ENCODE measurements at regions not wholly inside any gene's neighbourhood (a gene's known extent, or its start where the extent isn't known, plus 50 kb on each side); places are given as distances from the start of the nearest gene placed in this dataset.

DNA sequence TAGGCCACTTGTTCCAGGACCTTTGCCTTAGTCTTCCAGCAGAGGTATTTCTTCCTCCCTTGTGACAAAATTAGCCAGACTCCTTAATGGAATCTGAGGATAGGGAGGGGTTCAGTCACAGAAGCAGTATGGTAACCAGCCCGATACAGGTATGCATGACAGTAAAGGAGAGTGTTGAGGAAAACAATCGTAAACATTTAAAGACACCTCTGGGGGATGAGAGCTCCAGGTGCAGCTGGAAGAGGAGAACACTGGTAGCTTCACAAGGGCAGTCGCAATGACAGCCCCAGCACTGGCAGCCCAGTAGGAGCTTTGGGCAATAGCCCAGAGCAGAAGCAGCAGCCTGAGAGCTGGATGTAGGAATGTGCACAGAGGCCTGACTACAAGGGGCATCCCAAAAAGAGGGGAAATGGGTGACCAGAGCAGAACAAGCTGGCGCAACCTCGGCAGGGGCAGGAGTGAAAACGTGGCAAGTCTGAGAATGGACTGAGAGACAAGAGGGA lies 344.9 kb upstream of the JAG1 start:
- ChIA-PET CTCF (no interaction called here), POLR2A (no interaction called here)

DNA sequence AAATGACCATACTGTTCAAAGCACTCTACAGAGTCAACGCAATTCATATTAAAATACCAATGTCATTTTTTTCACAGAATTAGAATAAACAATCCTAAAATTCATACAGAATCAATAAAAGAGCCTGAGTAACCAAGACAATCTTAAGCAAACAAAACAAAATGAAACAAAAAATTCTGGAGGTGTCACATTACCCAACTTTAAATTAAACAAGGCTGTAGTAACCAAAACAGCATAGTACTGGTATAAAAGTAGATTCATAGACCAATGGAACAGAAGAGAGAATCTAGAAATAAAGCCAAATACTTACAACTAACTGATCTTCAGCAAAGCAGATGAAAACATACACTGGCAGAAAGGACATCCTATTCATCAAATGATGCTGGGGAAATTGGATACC lies 346.9 kb upstream of the JAG1 start:
- CTCF ChIA-PET, result no interaction called here
- POLR2A ChIA-PET, result no interaction called here

DNA sequence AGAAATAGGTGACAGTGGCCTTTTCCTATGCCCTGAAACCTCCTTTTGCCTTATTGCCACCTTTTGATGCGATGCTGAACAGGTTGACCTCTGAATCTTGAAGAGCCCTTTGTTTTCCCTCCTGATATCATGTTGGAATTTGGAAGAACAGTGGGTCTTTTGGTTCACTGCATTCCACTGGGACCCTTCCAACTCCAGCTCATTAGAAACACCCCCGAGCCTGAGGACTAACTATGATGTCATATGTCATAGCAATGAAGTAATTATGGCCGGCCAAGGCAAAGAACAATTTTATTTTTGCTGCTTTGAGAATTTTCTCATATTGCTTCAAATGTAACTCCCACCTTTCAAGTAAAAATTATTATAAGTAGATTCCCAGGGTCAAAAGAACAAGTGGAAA lies 353.4 kb upstream of the JAG1 start:
- CTCF ChIA-PET, result no interaction called here
- POLR2A ChIA-PET, result no interaction called here

DNA sequence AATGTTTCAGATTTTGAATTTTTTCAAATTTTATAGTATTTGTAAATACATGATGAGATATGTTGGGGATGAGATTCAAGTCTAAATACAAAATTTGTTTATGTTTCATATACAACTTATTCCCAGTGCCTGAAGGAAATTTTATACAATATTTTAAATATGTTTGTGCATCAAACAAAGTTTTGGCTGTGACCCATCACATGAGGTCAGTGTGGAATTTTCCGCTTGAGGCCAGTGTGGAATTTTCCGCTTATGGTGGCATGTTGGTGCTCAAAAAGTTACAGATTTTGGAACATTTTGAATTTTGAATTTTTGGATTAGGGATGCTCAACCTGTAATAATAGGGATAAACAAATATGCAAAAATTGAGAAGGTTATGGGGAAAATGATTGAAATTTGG lies 356.6 kb upstream of the JAG1 start:
- ChIA-PET CTCF (no interaction called here), POLR2A (no interaction called here)

DNA sequence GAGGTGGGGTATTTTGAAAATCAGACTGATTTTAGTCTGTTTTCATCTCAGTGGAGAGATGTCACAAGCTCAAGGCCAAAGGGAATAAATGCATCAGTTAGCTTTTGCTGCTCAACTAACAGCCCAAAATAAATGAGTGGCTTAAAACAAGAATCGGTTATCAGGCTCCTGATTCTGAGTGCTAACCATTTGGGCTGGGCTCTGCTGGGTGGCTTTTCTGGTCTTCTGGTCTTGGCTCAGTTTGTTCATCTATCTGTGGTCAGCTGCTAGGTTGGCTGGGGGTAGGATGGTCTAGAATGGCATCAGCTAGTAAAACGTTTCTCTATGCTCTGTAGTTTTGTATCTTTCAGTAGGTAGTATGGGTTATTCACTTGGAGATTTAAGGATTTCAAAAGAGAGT lies 357.5 kb upstream of the JAG1 start:
- POLR2A ChIA-PET, result no interaction called here

DNA sequence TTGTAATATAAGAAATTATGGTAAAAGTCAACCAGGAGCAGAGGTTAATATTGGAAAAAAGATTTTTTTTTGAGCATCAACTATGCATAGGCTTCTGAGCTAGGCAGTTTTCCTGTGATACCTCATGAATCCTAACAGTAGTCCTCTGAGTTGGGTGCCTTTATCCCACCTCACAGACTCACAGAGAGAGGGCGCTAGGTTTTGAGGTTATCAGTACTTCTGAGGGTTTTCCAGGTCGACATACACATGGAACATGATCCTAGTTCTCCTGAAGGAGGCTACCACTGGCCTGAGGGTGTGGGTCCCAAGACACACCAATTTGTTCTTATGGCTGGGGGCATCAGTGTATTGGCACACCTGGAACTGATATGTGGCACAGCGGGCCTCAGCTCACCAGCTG lies 358.8 kb upstream of the JAG1 start:
- CTCF ChIA-PET, result no interaction called here
- POLR2A ChIA-PET, result no interaction called here

More for the DNA sequence above, 357.5 kb upstream of the JAG1 start:
- CTCF ChIA-PET, result no interaction called here

DNA sequence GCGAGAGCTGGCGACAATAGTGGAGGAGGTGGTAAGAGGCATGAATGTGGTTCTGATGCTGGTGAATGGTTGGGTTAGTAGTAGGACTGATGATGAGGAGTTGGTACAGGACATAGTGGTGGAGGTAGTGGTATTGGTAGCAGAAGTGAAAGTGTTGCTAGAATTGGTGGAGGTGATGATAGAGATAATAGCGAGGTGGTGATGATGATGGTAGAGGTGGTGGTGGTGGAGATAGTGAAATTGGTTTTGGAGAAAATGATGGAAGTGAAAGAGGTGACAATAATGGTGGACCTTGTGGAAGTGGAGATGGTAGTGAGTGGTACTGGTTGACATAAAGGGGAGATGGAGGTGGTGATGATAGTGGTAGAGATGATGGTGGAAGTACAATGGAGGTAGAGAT lies 360.2 kb upstream of the JAG1 start:
- CTCF ChIA-PET, result no interaction called here
- POLR2A ChIA-PET, result no interaction called here

DNA sequence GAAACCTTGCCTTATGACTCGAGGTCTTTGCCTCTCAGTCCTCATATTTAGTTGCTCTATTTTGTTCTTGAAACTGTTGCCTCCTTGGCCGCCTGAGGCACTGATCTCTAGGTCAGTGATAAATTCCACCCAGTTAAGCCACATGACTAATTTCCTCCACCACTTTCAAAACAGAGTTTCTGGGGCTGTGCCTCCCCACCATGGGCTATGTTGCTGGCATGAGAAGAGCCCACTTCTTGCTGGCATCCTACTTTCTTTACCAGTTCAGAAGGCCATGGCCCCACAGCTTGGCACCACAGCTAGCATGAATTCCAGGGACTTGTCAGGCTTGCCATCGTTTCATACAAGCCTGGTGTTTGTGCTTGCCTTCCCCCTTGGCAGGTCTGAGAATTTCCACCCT lies 361.4 kb upstream of the JAG1 start:
- ChIA-PET CTCF (no interaction called here), POLR2A (no interaction called here)

DNA sequence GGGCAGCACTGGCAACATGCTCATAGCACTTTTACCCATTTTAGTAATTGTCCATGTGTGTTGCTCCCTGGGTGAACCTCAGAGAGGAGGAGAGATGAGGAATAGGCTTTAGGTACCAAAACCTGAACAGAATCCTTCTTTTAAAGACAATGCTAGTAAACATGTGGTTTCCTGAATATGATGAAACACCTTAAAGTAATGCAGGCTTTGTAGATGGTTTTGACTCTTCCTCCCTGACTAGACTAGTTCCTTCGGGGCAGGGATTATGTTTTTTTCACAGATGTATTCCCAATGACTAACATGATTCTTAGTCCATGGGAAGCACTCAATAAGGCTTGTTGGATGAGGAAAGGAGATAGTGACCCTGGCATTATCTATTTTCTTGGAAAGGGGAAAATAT lies 367.6 kb upstream of the JAG1 start:
- ChIA-PET CTCF (no interaction called here), POLR2A (no interaction called here)

DNA sequence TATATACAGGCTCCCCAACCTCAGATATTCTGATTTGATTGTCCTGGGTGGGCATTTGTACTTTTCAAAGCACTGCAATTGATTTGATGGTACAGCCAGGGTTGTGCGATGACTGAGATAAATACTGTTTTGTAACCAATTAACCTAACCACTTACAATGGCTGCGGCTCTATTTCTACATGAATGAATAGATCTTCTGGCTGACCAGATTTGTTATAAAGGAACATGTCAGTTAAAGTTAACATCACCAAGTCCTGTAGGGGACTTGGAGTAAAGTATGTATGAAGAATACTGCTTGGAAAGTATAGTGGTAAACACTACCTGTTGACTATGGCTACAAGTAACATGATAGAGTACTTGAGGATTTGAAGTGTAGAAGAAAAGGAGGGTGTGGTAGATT lies 369.2 kb upstream of the JAG1 start:
- POLR2A ChIA-PET, result no interaction called here
- CTCF ChIA-PET, result no interaction called here

DNA sequence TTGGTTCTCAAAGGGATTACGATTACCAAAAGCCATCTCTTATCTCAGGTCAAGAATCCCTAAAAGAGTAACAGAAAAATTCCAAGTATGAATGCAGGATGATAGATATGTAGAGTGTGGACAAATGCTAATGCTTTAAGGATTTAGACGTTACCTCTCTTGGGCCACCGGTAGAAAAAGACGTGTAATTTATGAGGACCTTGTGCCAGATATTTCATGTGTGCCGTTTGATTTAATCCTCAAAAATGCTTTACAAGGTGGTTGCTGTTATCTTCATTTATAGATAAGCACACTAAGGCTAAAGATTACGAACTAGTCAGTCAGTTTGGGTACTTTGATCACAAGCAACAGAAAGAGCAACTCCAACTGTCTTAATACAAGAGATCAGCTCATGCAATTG lies 370.8 kb upstream of the JAG1 start:
- POLR2A ChIA-PET, result no interaction called here
- CTCF ChIA-PET, result no interaction called here

DNA sequence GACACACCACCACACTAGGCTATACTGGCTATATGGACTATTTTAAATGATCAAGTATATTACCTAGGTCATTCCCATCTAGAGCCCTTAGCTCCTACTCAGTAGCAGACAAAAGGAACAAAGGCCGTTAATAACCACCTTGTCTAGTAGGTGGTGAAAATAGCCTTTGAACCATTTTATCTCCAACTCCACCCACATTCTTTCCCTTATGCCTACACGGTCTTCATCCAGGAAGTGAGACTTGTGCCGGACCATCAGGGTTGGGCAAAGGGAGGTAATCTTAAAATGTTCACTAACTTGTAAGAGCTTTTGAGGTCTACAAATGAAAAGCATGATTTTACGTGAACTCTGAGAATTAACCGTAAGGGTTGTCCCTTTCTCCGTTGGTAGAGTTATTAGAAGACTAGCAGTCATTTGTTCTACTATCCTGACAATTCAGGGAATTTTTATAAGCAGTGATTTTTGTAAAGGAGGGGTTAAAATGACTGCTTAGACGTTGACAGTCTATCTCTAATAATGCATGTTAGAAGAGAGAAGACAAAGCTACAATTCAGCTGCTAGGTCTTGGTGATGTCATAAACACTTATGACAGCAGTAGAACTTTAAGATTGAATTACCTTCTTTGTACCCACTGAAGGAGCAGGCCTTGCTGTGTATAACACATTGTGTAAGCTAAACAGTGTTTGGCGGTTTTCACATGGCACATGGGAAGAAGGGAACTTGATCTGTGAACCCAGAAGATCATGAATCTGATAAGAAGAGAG lies 371.8 kb upstream of the JAG1 start:
- CTCF ChIA-PET, result no interaction called here
- POLR2A ChIA-PET, result no interaction called here

DNA sequence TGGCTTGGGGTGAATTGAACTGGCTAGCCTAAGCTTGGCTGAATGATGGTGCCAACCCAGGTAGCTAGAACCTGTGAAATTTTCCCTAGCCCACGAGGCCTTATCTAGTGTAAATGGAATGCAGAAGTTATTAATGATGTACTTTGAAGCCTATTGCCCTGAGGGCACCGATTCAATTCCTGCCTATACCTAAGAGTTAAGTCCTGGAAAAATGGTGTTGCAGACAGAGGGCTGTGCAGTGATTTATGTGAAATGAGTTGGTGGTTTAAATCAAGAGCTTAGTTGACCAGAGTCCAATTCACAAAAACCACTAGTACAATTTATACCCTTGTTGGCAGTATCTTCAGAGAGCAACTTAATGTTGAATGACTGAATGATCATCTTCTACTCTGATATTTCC lies 373.8 kb upstream of the JAG1 start:
- CTCF ChIA-PET, result no interaction called here
- POLR2A ChIA-PET, result no interaction called here

DNA sequence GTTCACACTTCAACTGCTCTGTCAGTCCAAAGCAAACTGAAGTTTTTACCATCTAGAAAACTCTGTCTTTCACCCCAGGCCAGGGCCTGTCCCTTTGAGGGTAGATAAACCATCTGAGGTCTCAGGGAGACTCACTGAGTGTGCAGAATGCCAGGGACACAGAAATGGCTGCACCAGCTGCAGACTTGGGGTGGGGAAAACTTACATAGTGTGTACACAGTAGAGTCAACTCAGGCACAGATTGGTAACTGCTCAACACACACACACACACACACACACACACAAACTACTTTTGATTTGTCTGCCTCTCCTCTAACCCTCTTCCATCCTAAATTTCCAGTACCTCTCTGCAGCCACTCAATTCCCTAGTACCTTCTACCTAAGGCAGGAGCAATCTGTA lies 374.9 kb upstream of the JAG1 start:
- CTCF ChIA-PET, result no interaction called here
- POLR2A ChIA-PET, result no interaction called here

DNA sequence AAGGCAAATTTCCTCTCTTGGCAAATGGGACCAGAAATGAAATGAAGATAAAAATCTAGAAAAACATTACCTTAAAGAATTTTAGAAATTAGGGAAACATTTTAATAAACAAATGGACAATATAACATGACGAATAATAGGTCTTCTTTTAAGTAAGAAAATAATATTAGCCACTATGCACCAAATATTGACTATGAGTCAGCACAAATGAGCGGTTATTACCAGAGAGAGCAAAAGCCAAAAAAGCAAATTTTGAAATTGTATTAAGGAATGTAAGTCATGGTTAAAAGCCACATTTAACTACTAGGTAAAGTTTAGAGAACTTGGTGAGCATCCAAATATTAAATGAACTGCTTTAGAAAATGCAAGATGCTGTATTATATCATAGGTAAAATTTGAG lies 376.6 kb upstream of the JAG1 start:
- ChIA-PET CTCF (no interaction called here), POLR2A (no interaction called here)

DNA sequence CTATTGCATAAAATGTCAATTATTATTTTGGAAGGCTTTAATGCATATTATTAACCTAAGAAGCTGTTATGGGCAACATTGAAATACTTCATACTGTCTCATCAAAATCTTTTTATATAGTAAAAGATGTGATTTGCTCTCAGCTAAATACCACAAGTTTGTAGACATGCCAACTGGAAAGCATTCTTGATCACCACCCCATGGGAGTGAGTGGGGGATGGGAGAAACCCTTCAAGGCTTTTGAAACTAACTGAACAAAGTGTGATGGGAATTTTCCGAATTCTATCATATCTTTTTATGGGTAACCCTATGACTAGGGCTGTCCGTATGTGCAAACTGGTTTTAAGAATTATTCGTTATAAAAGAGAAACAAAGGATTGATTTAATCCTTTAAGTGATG lies 377.3 kb upstream of the JAG1 start:
- ChIA-PET CTCF (no interaction called here), POLR2A (no interaction called here)

DNA sequence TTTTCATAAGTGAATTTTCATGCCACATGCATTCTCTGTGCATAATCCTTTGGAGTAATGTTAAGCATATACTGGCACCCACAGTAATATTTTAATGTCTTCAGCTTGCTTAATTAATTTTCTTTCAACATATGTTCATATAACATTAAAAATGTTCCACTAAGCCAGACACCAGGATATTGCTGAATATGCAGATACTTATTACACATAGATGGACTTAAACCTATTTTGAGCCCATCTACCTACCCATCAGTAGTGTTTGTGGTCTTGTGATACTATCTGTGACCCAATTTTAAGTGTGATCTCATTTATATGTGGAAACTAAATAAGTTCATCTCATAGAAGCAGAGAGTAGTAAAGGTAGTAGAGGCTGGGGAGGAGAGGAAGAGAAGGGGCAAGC lies 379.5 kb upstream of the JAG1 start:
- CTCF ChIA-PET, result no interaction called here
- POLR2A ChIA-PET, result no interaction called here

DNA sequence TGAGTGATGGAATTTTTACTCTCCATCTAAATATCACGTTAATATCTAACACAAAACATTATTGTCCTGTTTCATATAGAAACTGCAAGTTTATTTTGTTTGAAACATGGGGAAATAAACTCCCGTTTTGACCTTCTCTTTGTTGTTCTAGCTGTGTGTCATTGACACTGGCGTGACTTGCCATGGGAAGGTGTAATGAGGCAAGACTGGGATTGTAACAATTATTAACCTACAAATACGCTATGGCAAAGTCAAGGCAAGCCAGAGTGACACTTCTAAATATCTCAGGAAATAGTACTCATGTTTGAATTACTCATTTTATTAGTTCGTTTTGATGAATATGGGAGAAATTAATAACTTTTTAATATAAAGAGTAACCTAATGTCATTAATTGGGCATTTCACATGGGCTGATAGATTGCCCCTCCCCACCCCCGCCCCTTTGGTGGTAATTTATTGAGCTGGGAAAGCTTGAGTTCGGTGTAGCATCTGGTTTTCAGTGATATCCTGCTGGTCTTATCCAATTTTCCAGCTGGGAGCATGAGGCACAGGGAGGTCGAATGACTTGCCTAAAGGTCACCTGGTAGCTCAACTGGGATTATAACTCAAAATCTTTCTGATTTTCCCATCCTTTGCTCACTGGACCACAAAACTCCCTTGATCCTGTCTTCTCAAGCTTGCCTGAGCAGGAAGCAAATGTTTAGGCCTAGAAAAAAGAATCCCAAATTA lies 380.6 kb upstream of the JAG1 start:
- ChIA-PET CTCF (no interaction called here), POLR2A (no interaction called here)

DNA sequence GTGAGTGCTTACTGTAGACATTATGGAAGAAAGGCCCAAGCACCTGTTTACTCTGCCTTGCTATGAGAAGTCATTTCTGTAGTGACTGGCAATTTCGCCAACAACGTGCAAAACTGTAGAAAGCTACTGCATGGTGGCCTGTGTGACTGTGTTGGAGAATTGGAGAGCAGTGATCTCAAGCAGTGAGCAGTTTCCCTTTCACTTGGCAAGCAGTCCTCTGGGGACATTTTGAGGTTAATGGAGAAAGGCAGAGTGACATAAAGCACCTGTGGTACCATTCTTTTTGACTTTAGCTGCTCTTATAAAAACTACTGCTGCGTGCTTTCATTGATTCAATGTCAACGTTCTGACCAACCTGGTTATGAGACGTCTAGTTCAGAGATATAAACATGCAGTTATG lies 382.6 kb upstream of the JAG1 start:
- CTCF ChIA-PET, result no interaction called here
- POLR2A ChIA-PET, result no interaction called here

DNA sequence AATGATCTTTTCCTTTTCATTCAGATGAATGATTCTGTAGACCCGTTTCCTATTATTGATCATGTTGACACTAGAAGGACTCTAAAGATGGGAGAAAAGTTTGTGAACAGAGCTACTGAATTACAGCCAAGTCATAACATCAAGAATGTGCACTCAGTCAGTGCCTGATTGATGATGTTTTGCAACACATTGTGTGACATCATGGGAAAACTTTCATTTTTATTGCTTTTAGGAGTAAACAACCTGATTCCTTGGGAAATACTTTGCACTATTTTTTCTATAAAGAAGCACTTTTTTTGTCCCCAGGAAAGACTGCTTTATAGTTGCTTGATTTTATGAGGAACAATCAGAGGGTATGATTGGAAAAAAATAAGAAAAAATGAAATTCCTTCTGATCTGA lies 383.8 kb upstream of the JAG1 start:
- POLR2A ChIA-PET, result no interaction called here
- CTCF ChIA-PET, result no interaction called here

DNA sequence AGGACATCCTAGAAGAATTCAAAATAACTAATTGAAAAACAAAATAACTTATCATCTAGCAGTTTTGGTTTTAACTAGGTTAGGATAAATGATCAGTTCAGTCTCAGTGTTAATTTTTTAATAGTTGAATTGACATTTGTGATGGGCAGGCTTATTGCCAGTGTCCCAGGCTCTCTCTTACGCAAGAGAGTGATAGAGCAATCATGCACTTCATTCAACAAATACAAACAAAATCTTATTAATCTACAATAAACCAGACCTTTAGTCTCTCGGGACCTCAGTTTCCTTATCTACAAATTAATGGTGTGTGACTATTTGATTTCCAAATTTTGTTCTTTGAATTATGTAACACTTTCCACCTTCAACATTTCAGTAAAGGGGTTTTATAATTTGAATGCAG lies 385.9 kb upstream of the JAG1 start:
- ChIA-PET POLR2A (no interaction called here), CTCF (interaction anchor here (0.6 kb wide), 1 partner anchor 1592 kb away, joined by 3 read pairs; no protein-coding TSS in a partner anchor)

Data from activated CD8-positive, alpha-beta memory T cell treated with anti-CD3 and anti-CD28 coated beads for 36 hours (primary cell).